SHP77 (cell line): ENCODE measurements at regions not wholly inside any gene's neighbourhood (a gene's known extent, or its start where the extent isn't known, plus 50 kb on each side); places are given as distances from the start of the nearest gene placed in this dataset.
"Not testable (repeated sequence)": the region's sequence is repeated elsewhere in the genome, so short reads cannot be mapped to it uniquely, and the experiment has no call there.

Experiments used
- DNase-seq, 2 experiments: peaks; one replicate each; lab custom pipeline; 2025; lab: John Stamatoyannopoulos, UW

DNA sequence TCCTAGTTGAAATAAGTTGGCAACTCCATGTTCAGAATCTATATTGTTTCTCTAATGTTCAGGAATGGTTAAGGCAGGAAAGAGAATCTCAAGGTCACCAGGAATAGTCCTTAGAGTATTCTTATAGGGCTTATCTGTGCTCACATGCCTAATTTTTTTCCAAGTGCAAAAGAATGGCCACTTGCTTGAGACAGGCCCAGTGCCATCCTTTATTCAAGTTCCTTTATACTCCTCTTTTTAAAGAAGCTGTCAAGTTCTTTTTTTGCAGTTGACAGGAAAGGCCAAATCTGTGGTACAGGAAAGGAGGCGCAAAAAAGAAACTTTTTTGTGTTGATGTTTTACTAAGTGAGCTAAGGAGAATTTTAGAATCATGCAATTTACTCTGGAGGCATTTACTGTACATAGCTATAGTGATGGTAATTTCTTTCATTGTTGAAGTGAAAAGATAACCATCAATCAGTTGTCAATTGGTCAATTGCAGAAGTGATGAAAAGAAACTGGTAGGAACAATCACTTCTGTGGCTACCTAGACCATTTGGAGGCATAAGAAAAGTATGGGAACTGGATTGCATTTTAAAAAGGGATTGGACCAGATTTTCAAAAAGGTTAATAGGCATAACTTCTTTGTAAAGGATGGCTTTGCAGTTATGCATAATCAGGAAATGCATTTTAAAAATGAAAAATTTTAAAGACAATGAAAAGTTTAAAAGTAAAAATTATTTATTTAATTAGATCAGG, 102.5 kb upstream of the SOX2 start:
- DNase-seq, result no peak

DNA sequence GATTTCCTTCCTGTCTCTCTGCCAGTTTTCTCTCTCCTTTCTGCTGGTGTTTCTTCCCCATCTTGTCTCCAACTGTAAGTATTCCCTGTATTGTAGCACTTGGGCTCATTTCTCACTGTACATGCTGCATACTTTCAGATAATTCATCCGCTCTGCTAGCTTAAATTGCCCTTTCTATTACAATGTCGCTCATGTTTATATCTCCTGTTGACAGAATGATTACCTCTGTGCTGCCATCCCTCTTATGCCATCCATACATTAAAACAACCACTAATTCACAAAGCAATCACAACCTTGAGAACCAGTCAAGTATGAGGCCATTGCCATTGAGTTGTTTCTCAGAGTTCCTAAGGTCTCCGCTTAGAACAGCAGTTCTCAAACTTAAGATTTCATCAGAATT, 107.5 kb upstream of the SOX2 start:
- DNase-seq, result no peak

GRCh38 chr3:181596126-181596525, 115.6 kb upstream of the SOX2 start:
- DNase-seq, result no peak

- not testable (repeated sequence) for DNase-seq
These were observed 120.8 kb upstream of the SOX2 start for GRCh38 chr3:181590939-181591338.

DNA sequence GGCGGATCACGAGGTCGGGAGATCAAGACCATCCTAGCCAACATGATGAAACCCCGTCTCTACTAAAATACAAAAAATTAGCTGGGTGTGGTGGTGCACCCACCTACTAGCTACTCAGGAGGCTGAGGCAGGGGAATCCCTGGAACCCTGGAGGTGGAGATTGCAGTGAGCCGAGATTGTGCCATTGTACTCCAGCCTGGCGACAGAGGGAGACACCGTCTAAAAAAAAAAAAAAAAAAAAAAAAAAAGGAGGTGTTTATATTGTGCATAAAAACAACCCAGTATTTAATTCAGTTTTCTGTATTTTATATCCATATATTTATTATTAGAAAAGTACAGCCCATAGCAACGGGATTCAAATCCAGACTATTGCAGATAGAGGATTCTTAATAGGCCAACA, 129.1 kb upstream of the SOX2 start:
- DNase-seq, result no peak

GRCh38 chr3:181581656-181582055, 130.1 kb upstream of the SOX2 start:
- no peak for DNase-seq

- DNase-seq, result no peak
These were observed 133.0 kb upstream of the SOX2 start for GRCh38 chr3:181578743-181579142.

GRCh38 chr3:181572432-181572831, 139.3 kb upstream of the SOX2 start:
- DNase-seq, result no peak

GRCh38 chr3:181570472-181570871, 141.3 kb upstream of the SOX2 start:
- no peak for DNase-seq

GRCh38 chr3:181569356-181569940, 142.3 kb upstream of the SOX2 start:
- no peak for DNase-seq

- DNase-seq, result no peak
These were observed 143.0 kb upstream of the SOX2 start for GRCh38 chr3:181568693-181569092.

DNA sequence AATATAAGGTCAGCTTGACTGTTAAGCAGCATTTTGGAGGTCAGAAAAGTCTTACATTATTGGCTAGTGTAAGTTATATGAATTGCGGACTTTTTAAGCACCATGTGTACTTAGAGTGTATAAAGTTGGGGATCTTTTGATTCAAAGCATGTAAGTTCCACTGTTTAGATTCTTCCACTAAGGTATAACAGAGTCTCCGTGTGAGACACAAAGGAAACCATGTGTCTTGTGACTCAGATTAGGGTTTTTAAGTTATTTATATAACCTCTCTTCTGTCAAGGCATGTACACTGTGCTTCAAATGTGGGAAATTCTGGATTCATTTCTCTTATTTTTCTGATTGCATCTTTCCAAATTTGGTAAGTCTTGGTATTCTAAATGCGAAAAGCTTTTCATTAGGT, 143.5 kb upstream of the SOX2 start:
- DNase-seq, result no peak

DNA sequence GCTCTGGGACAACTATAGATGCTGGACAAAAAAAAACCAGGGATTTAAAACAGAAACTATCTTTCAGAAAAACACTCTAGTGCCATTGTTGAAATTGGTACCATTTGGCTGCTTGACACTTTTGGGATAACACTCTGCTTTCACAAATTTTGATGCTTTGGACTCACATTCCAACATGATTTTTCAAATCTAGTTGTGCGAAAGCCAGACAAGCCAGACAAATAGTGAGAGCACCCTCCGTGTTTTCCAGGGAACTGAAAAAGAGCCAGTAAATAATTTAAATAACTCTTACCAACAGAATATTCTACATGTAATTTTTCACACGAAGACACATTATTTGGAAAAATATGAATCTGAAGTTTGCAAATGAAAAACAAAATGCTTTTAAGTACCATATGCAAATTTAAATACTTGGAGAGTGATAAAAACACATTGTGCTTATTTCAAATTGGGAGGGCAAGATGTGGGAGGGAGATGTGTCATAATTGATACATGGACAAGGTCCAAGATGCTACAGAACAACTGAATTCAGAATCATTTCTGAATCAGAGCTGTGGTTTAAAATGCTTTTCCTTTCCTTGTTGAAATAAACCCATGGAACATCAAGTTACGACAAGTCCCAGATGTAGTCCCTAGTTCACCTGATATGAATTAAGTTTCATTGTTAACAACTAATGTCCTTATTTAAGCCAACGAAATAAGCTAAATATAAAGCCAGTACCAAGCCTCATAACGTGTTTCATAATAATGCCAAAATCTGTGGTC, 144.2 kb upstream of the SOX2 start:
- DNase-seq, result no peak

DNA sequence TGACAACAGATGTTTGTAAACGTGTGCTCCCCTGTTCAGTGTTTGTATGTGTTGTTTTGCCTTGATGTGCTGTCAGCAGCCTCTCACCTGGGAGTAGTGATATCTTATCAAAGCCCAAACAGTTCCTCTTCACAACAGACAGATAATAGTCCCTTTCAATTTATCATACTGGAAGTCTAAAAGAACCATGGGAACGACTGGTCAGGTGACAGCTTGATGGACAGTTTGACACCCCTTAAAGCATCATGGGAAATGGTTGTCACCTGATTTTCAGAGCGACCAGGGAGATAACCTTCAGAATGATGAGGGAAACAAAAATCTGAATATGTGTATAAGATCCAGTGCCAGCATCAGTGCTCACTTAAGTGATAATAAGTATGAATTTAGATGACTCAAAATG, 146.3 kb upstream of the SOX2 start:
- no peak for DNase-seq

GRCh38 chr3:181564222-181564621, 147.5 kb upstream of the SOX2 start:
- no peak for DNase-seq

DNA sequence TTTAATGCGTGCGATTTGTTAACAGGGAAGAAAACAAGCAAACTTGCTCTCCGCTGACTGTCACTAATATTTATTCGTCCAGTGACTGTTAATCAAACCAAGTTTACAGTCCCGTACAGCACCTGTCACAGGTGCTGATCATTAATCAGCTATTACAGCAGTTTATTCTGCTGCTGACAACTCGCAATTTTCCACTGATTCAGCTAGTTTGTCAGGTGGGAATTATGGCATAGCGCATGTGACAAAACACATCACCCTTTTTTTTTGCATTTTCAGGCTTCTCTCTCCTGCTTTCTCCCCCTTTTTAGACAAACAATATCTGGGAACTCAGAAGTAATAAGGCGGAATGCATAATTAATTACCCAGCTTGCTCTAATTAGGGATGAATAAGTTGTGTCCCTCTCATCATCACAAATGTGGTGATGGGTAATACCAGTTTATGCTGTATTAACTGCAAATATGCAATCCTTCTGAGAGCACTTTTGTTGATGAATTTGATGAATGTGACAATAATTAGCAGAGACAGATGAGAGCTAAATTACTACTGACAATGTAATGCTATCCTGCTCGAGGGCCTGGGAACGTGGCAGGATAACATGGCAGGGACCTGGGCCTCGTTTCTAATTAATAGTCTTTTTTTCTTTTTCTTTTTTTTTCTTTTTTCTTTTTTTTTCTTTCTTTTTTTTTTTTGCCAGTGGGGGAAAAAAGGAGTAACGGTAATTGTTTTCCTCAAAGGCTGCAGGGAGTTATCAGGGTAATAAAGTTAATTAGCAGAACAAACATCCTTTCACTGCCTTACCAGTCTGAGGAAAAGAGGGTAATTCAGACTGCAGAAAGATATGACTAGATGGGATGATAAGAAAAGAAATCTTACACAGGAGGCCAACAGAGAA, 150.3 kb upstream of the SOX2 start:
- DNase-seq, result no peak

GRCh38 chr3:181558870-181559269, 152.9 kb upstream of the SOX2 start:
- DNase-seq, result no peak

GRCh38 chr3:181555681-181556080, 156.0 kb upstream of the SOX2 start:
- no peak for DNase-seq

GRCh38 chr3:181554233-181554765, 157.4 kb upstream of the SOX2 start:
- DNase-seq, result no peak

DNA sequence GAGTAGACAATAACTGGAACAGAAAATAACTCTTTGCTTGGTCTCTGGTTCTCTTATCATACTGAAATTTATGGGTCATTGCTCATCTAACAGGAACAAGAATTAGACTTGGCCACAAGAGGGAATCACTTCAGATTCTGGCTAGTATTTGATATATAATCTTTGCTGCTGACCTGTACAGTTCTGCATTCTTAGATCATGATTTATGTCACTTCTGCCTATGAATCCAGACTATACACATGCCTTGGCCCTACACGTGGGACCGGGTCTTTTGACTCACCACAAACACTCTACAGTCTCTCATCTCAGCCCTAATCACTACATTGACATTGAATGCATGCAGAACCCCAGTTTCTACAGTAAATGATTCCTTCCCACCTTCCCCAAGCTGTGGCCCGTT, 162.5 kb upstream of the SOX2 start:
- no peak for DNase-seq

- no peak for DNase-seq
These were observed 170.3 kb upstream of the SOX2 start for GRCh38 chr3:181541414-181541813.

DNA sequence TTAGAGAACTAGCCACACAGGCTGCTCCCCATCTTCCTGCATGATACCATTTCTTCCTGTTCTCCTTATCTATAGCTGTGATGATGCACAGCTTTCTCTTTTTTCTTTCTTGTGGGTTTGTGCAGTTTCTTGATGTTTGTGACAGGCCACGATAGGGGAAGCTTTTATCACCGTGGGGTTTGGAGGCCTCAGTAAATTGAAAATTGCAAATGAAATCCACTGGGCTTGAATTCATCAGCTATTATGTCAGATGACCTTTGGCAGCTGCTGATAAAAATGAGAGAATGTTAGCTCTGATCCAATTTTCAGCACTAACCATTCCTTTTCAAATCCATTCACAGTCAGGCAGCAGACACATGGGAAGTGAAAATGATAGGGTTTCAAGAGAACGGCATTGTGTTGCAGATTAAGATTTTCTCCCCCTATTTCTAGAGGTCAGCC, 176.9 kb upstream of the SOX2 start:
- no peak for DNase-seq
